Hepatic stellate cell (primary cell): ENCODE measurements at regions not wholly inside any gene's neighbourhood (a gene's known extent, or its start where the extent isn't known, plus 50 kb on each side); places are given as distances from the start of the nearest gene placed in this dataset.

ENCODE experiments used
- DNase-seq: peaks from one replicate; pipeline ENCODE4 v3.0.0; 2011; ENCODE audit warnings: low spot score

DNA sequence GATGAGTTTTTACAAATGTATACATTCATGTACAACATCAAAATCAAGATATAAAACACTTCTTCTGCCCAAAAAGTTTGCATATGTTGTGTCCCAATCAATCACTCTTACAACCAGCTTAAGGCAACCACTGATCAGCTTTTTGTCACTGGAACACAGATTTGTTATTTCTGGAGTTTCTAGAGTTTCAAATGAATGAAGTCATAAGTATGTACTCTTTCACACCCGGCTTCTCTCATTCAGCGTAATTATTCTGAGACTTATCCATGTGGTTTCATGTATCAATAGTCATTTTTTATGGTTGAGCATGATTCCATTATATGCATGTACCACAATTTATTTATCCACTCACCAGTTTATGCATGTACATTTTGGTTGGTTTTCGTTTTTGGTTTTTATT, 53.0 kb upstream of the CORO2B start:
- no peak for DNase-seq

DNA sequence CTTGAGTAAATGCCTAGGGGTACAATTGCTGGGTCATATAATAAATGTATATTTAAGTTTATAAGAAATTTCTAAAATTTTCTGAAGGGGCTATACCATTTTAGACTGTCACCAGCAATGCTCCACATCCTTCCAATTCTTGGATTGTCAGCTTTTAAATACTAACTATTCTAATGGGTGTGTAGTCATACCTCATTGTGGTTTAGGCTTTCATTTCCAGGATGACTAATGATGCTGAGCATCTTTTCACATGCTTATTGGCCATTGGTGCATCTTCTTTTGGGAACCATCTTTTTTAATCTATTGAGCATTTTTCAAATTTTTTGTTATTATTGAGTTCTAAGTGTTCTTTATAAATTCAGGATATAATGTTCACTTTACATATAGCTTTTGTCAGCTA, 52.5 kb upstream of the CORO2B start:
- DNase-seq, result no peak

DNA sequence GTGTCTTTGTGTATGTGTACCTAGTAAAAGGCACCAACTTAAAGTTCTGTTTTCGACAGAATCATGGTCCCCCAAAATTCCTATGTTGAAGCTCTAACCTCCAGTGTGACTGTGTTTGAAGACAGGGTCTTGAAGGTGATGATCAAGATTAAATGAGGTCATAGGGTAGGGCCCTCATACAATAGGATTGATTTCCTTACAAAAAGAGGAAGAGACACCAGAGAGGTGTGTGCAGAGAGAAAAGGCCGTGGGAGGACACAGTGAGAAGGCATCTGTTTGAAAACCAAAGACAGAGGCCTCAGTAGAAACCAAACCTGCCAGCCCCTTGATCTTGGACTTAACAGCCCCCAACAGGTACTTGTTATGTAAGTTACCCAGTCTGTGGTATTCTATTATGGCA, 52.0 kb upstream of the CORO2B start:
- DNase-seq, result no peak

DNA sequence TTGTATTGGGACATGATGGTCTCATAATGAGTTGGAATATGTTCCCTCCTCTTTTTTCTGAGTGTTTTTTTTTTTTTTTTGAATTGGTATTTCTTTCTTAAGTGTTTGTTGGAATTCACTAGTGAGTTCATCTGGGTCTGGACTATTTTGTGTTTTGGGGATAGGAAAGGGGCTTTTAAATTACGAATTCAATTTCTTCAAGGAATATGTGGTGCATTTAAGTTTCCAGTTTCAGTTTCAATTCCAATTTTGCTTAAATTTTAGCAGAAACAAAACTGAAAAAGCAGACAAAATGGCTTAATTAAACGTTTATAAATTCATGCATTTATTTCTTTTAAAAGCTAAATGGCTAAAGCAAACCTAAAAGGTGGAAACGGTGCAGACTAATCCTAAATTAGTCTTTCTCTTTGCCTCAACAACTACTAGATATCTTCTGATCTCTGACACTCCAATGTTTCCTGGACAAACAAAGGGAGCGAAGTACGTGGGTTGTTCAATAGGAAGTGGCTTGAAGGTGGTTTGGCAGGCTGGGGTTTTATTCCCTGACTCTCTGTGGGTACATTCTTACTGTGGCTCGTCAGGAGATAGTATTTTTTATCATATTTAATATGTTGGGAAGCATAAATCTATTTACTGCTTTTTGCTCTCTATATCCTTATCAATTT, 50.0 kb upstream of the CORO2B start:
- DNase-seq, result no peak
